ENCODE measurements at regions not wholly inside any gene's neighbourhood (a gene's known extent, or its start where the extent isn't known, plus 50 kb on each side); places are given as distances from the start of the nearest gene placed in this dataset.

DNA sequence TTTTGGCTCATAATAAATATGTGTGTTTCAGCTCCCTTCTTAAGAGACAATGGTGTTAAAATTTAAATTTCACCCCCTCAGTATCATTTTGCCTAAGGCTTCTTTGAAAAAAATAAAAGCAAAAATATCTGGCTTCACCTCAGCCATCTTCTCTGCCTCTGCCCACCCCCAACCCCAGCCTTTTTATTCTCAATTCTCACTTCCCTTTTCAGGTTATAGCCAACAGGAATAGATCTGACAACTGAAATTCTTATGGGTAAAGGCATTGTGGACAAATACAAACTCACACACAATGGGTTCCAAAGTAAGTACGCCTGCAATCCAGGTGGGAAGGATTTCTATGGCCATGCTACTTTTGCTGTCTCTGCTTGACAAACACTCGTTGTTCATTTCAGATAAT is 399.0 kb upstream of the ARRDC4 start:
- DNase-seq, result no peak

DNA sequence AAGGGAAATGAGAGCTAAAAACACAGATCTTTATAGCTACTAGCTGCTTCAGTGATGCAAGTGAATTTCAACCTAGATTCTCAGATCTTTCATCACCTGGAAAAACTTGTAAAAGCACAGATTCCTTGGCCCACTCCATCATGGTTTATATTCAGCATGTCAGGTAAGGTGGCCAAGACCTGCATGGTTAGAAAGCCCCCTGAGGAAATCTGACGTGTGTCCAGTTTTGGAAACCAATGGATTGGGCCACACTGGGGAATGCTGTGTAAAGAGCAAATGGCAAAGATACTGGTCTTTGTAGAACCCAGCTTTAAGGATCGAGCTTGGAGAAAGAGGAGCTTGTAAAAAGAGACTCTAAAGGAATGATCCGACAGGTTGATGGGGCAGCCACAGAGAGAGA is 397.0 kb upstream of the ARRDC4 start:
- DNase-seq, result no peak

DNA sequence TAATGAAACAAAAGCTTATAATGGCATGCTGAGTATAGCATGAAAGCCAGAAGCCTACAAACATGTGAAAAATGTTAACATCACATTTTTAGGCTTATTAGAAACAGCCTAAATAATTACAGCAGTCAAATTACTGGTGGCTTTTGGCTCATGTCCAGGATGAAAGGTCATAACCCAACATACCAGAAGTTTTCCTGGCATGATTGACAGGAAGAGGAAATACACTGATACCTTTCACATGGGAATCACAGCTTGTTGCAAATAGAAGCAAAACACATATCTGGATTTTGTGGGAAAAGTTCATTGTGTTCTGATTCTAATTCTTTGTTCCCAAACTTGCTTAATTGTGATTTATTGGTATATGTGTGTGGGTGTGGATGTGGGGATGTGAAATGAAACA is 393.5 kb upstream of the ARRDC4 start:
- no peak for DNase-seq

DNA sequence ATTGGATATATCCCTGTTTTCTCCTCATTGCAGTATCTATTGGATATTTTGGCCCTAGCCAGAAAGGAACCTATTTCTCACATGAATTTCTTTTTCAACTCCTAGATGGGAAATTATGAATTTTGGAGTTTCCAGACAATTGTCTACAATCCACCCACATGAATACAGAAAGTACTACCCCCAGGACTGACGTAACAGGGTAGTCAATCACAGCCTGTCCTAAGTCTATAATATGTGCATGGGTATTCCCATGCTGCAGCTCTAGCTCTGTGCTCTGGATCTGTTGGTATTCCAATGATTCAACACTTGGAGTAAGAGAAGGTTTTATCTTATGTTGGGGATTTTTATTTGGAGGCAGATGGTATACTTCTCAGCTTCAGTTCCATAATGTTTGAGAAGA is 393.1 kb upstream of the ARRDC4 start:
- DNase-seq, result no peak

DNA sequence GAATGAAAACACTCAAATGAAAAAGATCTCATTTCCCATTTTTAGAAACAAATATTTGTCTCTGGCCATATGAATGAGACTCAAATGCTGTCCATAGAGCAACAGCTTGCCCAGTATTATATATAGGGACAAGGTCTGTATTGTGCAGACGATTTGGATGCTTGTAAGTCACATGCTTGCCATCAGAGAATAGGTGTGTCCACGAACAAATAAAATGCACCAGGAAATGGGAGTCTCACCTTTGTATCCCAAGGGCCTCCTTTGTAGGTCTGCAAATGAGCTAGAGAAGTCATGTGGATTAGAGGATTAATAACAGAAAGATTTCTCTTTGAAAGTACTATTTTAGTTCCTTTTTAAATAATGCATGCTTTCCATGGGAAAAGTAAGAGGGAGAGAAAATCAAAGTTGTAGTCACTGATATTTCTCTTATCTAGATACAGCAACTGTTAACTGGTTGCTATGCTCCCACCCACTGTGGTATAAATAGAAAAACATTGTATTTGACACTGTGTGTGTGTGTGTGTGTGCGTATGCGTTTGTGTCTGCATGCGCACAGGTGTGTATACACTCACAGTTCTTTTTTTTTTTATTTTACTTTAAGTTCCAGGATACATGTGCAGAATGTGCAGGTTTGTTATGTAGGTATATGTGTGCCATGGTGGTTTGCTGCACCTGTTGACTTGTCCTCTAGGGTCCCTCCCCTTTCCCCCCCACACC is 383.4 kb upstream of the ARRDC4 start:
- no peak for DNase-seq

DNA sequence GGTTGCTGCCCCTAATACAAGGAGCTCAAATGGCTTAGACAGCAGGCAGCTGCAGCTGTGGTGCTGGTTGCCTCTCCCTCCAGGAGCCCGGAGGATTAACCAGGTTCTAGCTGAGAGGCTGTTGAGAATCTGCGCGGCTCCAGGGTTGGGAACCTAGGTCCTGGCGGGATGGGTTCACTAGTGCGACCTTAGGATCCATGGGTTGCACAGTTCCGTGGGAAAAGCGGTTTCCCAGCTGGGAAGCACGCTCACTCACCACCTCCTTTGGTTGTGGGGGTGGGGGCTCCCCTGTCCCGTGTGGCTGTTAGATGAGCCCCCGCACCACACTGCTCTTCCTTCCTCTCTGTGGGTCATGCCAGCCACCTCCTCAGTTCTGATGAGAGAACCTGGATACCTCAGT is 375.1 kb upstream of the ARRDC4 start:
- DNase-seq, result no peak

DNA sequence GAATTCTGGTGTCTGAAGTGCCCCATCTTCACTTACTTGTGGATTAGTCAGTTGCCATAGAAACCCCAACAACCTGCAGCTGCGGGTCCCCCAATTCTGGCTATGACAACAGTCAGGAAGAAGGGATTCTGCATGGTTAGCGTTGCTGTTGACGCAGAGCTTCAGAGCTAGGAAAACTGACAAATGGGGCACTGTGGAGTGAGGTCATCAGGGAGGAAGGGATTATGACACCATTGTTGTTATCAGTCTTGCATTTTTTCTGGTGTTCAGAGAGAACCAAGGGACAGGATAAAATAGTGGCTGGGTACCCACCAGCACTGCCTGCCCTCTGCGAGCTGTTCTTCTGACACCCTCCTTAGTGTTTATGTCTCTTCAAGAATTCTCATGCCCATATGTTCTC is 367.7 kb upstream of the ARRDC4 start:
- no peak for DNase-seq

DNA sequence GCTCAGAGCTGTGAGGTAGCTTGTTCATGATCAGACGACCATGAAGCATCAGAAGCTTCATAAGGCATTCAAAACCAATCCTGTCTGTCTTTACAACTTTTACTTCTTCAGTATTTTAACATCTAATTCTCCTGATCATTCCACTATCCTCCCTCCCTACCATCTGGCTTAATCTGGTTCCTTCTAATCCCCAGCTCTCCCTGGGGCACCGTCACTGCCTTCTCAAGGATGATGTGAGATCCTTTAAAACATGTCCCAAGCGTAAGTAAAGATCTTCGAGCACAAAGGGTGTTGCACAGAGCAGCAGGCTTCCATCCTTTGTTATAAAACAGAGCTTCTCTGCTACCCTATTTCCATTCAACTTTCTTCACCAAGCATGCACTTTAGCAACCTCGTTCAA is 362.7 kb upstream of the ARRDC4 start:
- no peak for DNase-seq

DNA sequence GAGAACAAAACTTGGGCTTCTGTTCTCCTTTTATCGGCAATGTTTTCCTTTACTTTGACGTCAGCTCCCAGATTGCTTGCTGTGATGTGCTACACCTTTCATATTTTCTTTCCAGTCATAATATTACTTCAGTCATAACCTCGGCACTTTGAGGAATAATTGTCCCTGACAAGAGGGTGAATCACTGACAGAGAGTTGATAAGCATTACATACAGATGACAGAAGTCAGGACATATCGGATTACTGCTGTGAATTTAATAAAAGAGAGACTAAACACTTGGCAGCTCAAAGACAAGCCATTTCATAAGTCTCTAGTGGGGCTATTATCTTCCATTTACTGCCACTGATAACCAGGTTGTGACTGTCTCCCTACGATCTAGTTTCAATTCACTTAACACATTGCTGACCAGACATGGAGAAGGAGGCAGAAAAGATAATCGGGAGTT is 362.1 kb upstream of the ARRDC4 start:
- no peak for DNase-seq

DNA sequence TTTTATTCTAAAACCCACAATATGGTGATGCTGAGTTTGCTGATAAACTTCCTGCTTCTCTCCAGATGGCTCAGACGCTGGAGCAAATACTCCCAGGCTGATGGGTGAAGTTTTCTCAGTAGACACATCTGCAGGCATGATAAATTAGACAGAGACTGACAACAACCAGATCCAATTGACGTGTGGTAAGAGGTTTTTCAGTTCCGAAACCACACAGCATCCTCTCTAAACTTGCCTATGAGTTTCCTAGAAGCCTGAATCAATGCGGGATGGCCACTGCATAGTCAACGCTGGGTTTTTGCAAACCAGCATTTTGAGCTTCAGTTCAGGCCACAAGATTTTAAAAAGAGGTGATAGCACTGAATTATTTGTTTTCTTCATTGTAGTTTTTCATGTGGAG is 360.3 kb upstream of the ARRDC4 start:
- no peak for DNase-seq

DNA sequence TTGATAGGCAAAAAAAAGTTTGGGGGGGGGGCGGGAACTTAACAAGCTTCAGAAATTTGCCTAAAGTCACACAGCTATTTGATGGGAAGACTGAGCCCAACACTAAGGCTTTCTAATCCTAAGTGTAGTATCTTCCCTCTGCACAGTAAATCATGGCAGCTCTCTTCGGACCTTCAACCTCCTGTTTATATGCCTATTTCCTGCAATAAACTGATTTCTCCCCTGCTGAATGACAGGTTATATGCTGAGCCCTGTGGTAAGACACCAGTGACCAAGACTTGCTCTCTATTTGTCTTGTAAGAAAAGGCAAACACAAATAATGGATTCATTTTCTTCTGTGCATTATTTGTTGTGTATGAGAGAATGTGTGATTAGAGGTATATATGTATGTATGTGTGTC is 355.8 kb upstream of the ARRDC4 start:
- DNase-seq, result no peak

DNA sequence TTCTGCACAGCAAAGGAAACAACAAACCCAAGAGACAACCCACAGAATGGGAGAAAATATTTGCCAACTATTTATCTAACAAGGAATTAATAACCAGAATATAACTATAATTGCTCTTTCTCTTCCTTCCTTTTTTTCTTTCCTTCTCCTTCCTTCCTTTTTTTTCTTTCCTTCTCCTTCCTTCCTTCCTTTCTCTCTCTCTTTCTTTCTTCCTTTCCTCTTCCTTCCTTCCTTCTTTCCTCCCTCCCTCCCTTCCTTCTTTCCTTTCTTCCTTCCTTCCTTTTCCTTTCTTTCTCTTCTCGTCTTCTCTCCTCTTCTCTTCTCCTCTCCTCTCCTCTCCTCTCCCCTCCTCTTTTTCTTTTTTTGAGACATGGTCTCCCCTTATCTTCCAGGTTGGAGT is 345.4 kb upstream of the ARRDC4 start:
- DNase-seq, result no peak

DNA sequence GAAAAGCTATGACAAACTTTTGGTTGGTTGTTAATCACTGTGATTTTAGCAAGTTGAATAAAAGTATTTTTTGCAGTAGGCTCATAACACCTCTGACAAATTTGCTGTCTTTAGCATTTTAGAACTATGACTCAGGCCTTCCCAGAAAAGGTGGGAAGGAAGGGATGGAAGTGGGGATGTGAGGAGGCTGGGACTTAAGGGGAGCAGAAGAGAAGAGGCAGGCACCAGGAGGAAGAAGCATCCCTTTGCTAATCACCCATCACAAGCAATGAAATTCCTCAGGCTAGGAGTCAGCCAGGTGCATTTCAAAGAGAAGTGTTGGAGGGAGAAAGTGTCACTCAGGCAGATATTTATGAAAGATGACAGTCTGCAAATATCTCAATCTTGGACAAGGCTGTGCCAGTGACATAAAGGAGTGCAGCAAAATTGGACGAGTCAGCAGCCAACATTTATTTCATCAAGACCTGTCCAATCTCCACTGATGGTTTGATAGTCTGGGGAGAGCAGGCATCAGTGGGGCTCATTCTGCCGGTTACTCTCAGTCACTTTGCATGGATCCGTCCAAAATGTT is 337.3 kb upstream of the ARRDC4 start:
- DNase-seq, result no peak

DNA sequence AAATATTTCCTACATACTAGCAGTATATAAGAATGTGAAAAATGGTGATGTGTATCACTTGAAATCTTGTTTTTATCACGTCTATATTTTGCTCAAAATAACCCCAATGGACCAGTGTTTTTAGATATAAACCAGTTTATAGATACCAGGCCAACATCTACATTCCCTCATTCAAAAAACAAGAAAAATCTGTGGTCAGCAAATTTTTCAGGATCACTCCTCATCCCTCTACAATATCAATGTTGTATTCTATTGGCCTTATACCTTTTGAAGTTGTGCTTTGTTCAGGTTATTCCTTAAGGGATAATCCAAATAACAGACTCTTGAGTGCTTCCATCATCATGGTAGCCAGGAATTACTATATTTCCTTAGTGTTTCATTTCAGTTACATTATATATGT is 332.9 kb upstream of the ARRDC4 start:
- no peak for DNase-seq

DNA sequence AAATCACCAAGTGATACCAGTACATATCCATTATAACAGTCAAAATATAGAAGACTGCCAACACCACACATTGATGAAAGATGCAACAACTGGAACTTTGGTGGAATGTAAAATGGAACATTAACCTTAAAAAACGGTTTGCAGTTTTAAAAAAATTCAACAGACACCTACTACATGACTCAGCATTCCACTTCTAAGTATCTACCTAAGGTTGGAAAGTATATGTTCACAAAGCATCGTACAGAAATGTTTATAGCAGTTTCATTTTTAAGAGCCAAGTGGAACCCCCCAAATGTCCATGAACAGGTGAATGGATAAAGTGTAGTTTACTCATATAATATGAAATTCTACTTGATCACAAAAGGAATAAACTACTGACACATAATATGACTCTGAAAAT is 314.7 kb upstream of the ARRDC4 start:
- no peak for DNase-seq

DNA sequence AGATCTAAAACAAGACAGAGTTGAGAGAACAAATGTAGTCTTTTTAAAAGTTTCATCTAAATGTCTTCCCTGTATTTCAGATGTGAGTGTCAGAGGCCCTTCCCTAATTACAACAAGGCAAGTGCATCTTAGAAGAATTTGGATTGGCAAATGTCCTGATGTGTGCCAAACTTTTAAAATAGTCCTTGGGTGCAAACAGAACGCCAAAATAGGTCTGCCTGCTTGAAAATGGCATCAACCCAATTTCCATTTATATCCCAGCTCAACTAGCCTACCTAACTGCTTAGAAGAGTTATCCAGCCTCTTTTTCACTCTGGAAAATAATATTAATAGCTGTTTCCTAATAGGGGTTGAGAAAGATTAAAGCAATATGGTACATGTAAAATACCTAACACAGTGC is 311.8 kb upstream of the ARRDC4 start:
- DNase-seq, result no peak

DNA sequence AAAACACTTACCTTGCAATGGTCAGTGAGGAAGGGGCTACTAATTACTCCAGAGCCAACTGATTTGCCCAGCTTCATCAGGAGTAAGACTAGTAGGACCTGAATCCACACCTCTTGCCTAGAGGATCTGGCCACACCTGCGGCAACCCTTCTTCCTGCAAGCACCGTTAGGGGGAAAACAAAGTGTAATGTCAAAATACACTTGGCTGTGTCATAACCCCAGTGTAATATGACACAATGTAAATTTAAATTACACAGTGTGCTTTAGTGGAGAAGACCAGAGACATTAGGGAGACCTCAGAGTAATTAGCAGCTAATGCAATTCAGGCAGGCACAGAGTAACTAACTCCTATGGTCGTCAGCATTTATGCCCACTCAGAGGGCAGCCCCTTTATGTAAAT is 308.5 kb upstream of the ARRDC4 start:
- DNase-seq, result no peak

DNA sequence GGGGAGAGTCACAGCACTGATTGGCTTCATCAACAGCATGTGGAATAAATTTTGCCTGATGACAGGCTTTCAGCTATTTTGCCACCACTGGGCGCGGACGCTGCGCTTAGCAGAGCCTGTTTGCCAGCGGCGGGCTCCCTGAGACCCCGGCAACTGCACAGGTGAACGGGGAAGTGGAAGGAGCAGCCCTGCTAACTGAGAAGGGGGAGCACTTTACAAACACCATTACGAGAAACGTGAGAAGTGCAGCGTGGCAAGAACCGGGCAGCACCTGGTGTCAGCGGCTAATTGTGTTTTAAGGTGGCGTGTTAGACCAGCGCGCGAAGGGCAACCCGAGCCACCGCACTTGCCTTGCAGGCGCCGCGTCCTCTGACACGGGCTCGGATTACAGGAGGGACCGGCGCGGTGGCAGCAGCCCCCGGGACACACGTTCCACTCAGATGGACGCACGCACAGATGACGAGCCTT is 307.8 kb upstream of the ARRDC4 start:
- DNase-seq, result no peak

DNA sequence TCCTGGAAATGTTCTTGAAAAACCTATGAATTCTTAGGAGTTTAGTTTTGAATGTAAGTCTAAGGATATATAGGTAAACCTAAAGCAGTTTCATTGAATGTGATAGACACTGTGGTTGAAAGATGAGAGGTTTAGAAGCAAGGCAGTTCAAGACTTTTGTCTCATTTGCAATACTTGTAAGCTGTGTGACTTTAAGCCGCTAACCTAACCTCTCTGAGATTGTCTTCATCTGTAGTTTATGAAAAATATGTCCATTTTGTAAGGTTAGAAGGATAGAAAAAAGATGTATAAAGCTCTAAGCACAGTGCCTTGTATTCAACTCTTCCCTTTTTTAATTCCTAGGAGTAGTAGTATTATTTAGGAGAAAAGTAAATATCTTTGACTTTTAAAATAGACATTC is 306.6 kb upstream of the ARRDC4 start:
- no peak for DNase-seq

DNA sequence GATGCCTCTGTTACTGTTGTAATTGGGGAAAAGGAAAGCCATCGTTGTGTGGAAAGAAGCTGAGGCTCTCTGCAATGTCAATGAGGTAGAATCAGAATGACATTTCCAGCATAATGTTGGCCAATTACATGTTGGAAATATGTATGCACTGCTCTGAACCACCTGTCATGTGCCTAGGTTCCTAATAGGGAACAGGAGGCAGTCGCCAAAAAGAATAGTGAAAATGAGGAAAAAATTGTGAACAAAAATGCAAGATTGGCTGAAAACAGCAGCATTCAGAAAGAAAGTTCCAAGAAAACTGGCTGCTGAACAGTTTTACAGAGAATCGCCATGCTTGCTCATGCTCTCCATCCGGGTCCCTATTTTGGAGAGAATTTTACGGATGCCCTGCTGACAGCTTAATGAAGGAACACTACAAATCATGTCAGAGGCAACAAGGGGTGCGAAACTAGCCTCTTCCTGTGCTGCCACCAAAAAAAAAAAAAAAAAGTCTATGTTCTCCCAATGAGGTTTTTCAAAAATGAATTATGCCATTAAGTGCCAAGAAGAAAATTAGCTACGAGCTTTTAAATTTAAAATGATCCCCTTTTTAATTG is 305.9 kb upstream of the ARRDC4 start:
- DNase-seq, result no peak

DNA sequence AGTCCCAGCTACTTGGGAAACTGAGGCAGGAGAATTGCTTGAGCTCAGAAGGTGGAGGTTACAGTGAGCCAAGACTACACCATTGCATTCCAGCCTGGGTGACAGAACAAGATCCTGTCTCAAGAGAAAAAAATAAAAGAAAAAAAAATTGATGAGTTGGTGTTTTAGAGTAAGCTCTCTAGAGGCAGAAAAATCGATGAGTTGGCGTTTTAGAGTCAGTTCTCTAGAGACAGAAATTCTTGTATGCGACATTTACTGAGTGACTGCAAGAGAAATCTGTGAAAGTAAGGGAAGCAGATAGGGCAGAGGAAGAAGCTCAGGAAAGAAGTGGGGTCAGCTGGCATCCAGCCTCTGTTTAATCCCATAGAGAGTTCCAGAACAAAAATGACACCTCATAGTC is 298.7 kb upstream of the ARRDC4 start:
- DNase-seq, result no peak

DNA sequence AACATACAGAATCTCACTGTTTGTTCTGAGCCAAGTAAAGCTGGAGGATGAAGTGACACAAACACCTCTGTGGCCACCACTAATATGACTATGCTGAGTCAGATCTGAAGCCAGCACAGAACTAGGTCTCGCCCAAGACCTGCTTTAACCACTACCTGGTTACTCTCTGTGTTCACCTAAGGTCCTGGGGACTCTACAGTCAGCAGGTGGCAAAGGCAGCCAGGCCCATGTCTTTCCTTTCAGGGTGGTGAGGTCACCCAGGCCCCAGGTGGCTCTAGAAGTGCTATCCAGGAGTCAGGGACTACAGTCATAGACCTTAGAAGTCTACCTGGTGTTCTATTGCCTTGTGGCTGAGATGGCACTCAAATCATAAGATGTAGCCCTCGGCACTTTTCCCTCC is 287.9 kb upstream of the ARRDC4 start:
- no peak for DNase-seq

DNA sequence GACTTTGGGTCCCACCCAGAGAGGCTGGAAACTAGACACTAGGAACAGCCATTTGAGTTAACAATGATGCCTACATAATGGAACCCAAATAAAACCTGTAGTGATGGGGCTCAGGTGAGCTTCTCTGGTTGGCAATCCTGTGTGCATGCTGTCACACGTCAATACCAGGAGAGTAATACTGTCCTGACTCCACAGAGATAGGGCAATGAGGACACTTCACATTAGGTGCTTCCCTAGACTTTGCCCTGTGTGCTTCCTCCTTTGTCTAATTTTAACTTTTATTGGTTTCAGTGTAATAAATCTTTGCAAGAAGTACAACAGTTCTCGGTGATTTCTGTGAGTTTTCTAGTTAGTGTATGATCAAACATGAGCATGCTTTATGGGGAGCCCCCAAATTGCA is 281.8 kb upstream of the ARRDC4 start:
- no peak for DNase-seq

DNA sequence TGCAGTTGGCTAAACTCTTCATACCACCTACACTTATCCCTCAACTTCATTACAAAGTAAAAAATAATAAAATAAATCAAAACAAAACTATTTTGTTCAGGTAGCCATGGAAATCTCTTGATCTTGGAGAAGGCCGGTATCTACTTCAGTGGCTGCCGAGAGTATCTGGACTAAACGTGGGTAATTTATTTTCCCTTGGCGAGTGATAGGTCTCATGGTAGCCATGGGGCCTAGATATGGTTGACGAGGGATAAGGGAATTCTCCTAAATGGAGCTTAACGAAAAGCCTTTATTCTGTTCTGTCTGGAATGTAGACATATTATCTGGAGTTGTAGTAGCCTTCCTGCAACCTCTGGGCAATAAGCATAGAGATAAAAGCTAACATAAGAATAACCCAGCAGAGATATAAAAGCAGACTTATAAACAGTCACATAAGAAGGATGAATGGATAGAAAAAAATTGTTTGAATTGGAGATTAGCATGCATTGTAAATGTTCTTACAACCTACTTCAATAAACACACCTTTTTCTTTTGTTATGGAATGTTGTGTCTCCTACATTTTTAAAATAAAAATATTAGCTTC is 281.3 kb upstream of the ARRDC4 start:
- no peak for DNase-seq

All from midbrain (tissue), 1 donor.